OCI-LY3 (cell line): ENCODE measurements at regions not wholly inside any gene's neighbourhood (a gene's known extent, or its start where the extent isn't known, plus 50 kb on each side); places are given as distances from the start of the nearest gene placed in this dataset.

ENCODE experiments used
- EZH2phosphoT487 ChIP-seq: fragments of 200-600 bp; shearing (Covaris generic); IDR thresholded peaks from 2 replicates; pipeline ENCODE4 v1.6.1; 2018; ENCODE audit warnings: antibody characterized with exemption, mixed run types, low read depth
- TF ChIP-seq, protein P1 (sequence below): fragments of 200-600, 300-600 bp; sonication (generic); IDR thresholded peaks from 2 replicates; pipeline ENCODE4 v1.5.1; 2014; ENCODE audit warnings: antibody characterized with exemption, low read length, low read depth

DNA sequence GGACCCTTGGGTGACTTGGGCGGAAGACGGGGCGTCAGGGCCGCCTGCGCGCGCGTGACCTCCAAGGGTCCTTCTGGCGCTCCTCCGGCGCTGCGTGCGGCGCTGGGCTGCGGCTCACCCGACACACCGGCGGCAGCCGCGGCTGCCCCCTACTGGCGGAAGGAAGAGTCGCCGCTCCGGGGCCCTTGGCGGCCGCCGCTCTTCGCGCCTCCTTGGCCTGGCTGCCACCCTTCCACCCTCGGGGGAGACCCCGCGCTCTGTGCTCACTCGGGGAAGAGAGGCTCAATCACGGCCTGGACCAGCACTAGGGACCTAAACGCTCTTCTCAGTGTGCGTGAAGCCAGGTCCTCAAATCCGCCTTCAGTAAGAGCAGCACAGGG, 89.7 kb downstream of the DMRTA2 start:
- TF ChIP-seq, protein P1, sequence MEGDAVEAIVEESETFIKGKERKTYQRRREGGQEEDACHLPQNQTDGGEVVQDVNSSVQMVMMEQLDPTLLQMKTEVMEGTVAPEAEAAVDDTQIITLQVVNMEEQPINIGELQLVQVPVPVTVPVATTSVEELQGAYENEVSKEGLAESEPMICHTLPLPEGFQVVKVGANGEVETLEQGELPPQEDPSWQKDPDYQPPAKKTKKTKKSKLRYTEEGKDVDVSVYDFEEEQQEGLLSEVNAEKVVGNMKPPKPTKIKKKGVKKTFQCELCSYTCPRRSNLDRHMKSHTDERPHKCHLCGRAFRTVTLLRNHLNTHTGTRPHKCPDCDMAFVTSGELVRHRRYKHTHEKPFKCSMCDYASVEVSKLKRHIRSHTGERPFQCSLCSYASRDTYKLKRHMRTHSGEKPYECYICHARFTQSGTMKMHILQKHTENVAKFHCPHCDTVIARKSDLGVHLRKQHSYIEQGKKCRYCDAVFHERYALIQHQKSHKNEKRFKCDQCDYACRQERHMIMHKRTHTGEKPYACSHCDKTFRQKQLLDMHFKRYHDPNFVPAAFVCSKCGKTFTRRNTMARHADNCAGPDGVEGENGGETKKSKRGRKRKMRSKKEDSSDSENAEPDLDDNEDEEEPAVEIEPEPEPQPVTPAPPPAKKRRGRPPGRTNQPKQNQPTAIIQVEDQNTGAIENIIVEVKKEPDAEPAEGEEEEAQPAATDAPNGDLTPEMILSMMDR = no peak
- no peak for TF ChIP-seq EZH2phosphoT487
